SU-DHL-6 (cell line): ENCODE measurements at regions not wholly inside any gene's neighbourhood (a gene's known extent, or its start where the extent isn't known, plus 50 kb on each side); places are given as distances from the start of the nearest gene placed in this dataset.

Experiments
- CTCF ChIP-seq: fragments of 200-600 bp; sonication (generic); IDR thresholded peaks from one replicate; pipeline ENCODE4 v1.5.1; 2017; ENCODE audit warnings: antibody characterized with exemption, mild to moderate bottlenecking, low read length, moderate library complexity; ENCODE audit not compliant: insufficient read depth, poor library complexity, severe bottlenecking
- EZH2phosphoT487 ChIP-seq: fragments of 200-600 bp; sonication (generic), shearing (Covaris generic); conservative IDR thresholded peaks from 2 replicates; pipeline ENCODE4 v1.6.1; 2018; ENCODE audit warnings: mild to moderate bottlenecking, antibody characterized with exemption, low read length, moderate library complexity, mixed read lengths

- TF ChIP-seq EZH2phosphoT487 (no peak), CTCF (no peak)
These were observed 630.6 kb upstream of the ZNF804A start for GRCh38 chr2:183967756-183968155.
